B cell (primary cell): ENCODE measurements at regions not wholly inside any gene's neighbourhood (a gene's known extent, or its start where the extent isn't known, plus 50 kb on each side); places are given as distances from the start of the nearest gene placed in this dataset.

Experiments used
- CTCF ChIP-seq: fragments of 200-600 bp; IDR thresholded peaks from one replicate; pipeline ENCODE4 v1.8.0; 2022; ENCODE audit warnings: antibody characterized with exemption, mild to moderate bottlenecking
- EZH2 ChIP-seq: IDR thresholded peaks from 2 replicates; pipeline ENCODE4 v1.6.1; 2012; ENCODE audit warnings: borderline replicate concordance, low read depth, mild to moderate bottlenecking, moderate library complexity, low read length; ENCODE audit not compliant: insufficient read depth, poor library complexity, severe bottlenecking

GRCh38 chr10:7479861-7480598 is 69.2 kb upstream of the SFMBT2 start:
- no peak for TF ChIP-seq EZH2
- no peak for TF ChIP-seq CTCF
